Stomach (tissue), 4 donors: ENCODE measurements at regions not wholly inside any gene's neighbourhood (a gene's known extent, or its start where the extent isn't known, plus 50 kb on each side); places are given as distances from the start of the nearest gene placed in this dataset.

Experiments used
- EP300 ChIP-seq: sonication (generic); formaldehyde crosslinking; IDR thresholded peaks from one replicate; pipeline ENCODE4 v1.6.1; 2017; ENCODE audit warnings: antibody characterized with exemption
- POLR2AphosphoS5 ChIP-seq, 3 donors: sonication (generic); formaldehyde crosslinking; IDR thresholded peaks; one replicate each; pipeline ENCODE4 v1.6.1; 2016; ENCODE audit warnings: antibody characterized with exemption in 3 of 3

DNA sequence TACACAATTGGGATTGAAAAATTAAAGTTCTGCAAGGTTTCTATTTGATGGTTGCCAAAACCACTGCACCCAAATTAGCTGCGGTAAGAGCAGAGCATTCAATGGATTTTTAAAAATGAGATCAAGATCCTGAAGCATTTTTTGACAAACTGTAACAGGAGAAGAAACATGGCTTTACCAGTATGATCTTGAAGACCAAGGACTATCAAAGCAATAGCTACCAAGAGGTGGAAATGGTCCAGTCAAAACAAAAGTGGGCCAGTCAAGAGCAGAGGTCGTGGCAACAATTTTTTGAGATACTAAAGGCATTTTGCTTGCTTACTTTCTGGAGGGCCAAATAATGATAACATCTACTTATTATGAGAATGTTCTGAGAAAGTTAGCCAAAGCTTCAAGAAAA is 186.8 kb downstream of the RDH14 start:
- TF ChIP-seq POLR2AphosphoS5 (IDR thresholded peaks at IDR 0.05) (no peak), EP300 (no peak)
